Natural killer cell (primary cell): ENCODE measurements at regions not wholly inside any gene's neighbourhood (a gene's known extent, or its start where the extent isn't known, plus 50 kb on each side); places are given as distances from the start of the nearest gene placed in this dataset.

Experiments
- ATAC-seq, 3 donors: fragments of 150-1000 bp in 2 of 3; fragments of 200-7000 bp in 1 of 3; cut with Tn5 transposase; 1 replicate in 1 of 3; 2 replicates in 2 of 3; pipeline ENCODE4 v1.10.0; 2021; ENCODE audit warnings: mild to moderate bottlenecking in 2 of 3, moderate library complexity in 2 of 3
- DNase-seq, 2 donors: peaks; one replicate each; pipeline versions ENCODE4 v3.0.0 to v3.0.0-alpha.2; 2013 to 2021; ENCODE audit warnings: mixed read lengths in 1 of 2
- H3K27ac ChIP-seq: one replicate; pipeline ENCODE4 v1.5.1; 2013; ENCODE audit warnings: mild to moderate bottlenecking, low read length
- H3K27me3 ChIP-seq: one replicate; pipeline ENCODE4 v1.6.1; 2013; ENCODE audit warnings: low read length; ENCODE audit not compliant: control insufficient read depth, insufficient read depth
- H3K36me3 ChIP-seq: one replicate; pipeline ENCODE4 v1.6.1; 2013; ENCODE audit warnings: low read length; ENCODE audit not compliant: control insufficient read depth, insufficient read depth
- H3K4me1 ChIP-seq: one replicate; pipeline ENCODE4 v1.6.1; 2013; ENCODE audit warnings: low read length; ENCODE audit not compliant: control insufficient read depth, insufficient read depth
- H3K4me3 ChIP-seq: one replicate; pipeline ENCODE4 v1.5.1; 2013; ENCODE audit warnings: low read length
- H3K9me3 ChIP-seq: one replicate; pipeline ENCODE4 v1.6.1; 2013; ENCODE audit warnings: low read length; ENCODE audit not compliant: control insufficient read depth, insufficient read depth
- H3K27ac Mint-ChIP-seq, 2 donors: one replicate each; pipeline ENCODE4 v1.8.0; 2022; ENCODE audit warnings: mild to moderate bottlenecking in 2 of 2, mixed read lengths in 2 of 2, moderate library complexity in 1 of 2
- H3K27me3 Mint-ChIP-seq, 2 donors: one replicate each; pipeline ENCODE4 v1.8.0; 2022; ENCODE audit warnings: low read depth in 2 of 2, mixed read lengths in 2 of 2
- H3K36me3 Mint-ChIP-seq: one replicate; pipeline ENCODE4 v1.8.0; 2022; ENCODE audit warnings: mixed read lengths
- H3K4me1 Mint-ChIP-seq, 2 donors: one replicate each; pipeline ENCODE4 v1.8.0; 2022; ENCODE audit warnings: mixed read lengths in 2 of 2
- H3K4me3 Mint-ChIP-seq: one replicate; pipeline ENCODE4 v1.8.0; 2022; ENCODE audit warnings: mild to moderate bottlenecking, moderate library complexity, mixed read lengths
- H3K9me3 Mint-ChIP-seq, 2 donors: one replicate each; pipeline ENCODE4 v1.8.0; 2022; ENCODE audit warnings: mixed read lengths in 2 of 2
- CTCF ChIP-seq: fragments of 200-600 bp; IDR thresholded peaks from one replicate; pipeline ENCODE4 v1.8.0; 2022; ENCODE audit warnings: antibody characterized with exemption
- WGBS: methylation state at CpG from one replicate; pipeline ENCODE4 v1.1.7; 2013; ENCODE audit warnings: missing lambda C conversion rate; ENCODE audit not compliant: insufficient coverage; 5-methylcytosine and 5-hydroxymethylcytosine counted together
- intact Hi-C: fragments of 100-400 bp; cut with micrococcal nuclease; formaldehyde crosslinking; loops from one replicate; pipeline ENCODE4 v1.14.2; 2022

GRCh38 chr21:19557046-19557445 lies 1153.5 kb upstream of the TMPRSS15 start:
- H3K4me3 Mint-ChIP-seq: no peak overlapping the region
- no peak for TF ChIP-seq CTCF
- H3K36me3 Mint-ChIP-seq: no peaks in the 10 kb centered on the region
- 77% methylated on average over 4 of the region's 4 CpGs for WGBS
- no peak overlapping the region for H3K27ac ChIP-seq
- H3K9me3 Mint-ChIP-seq: peaks cover 2 to 3% of the 10 kb centered on the region in 2 donors
- H3K4me3 ChIP-seq: no peak overlapping the region
- DNase-seq (no peak), ATAC-seq (no peak)
- no peaks in the 10 kb centered on the region for H3K36me3 ChIP-seq
- no peaks in the 10 kb centered on the region for H3K27me3 ChIP-seq
- no peaks in the 10 kb centered on the region for H3K4me1 ChIP-seq
- intact Hi-C loops: no loop called here
- no peaks in the 10 kb centered on the region for H3K9me3 ChIP-seq
- no peaks in the 10 kb centered on the region for H3K27me3 Mint-ChIP-seq
- H3K27ac Mint-ChIP-seq: no peak overlapping the region
- H3K4me1 Mint-ChIP-seq: no peaks in the 10 kb centered on the region

- 68% methylated on average over 2 of the region's 4 CpGs for WGBS
- Histone ChIP-seq H3K9me3 (no peaks in the 10 kb centered on the region), H3K27me3 (no peaks in the 10 kb centered on the region), H3K4me3 (no peak overlapping the region), H3K36me3 (no peaks in the 10 kb centered on the region), H3K27ac (no peak overlapping the region), H3K4me1 (no peaks in the 10 kb centered on the region)
- Mint-ChIP-seq H3K27me3 (no peaks in the 10 kb centered on the region), H3K36me3 (no peaks in the 10 kb centered on the region), H3K9me3 (peaks cover 2 to 3% of the 10 kb centered on the region in 2 donors), H3K27ac (no peak overlapping the region), H3K4me1 (no peaks in the 10 kb centered on the region), H3K4me3 (no peak overlapping the region)
- intact Hi-C loops: no loop called here
- no peak for DNase-seq
- ATAC-seq: no peak
- TF ChIP-seq CTCF: no peak
These were observed 1153.9 kb upstream of the TMPRSS15 start for GRCh38 chr21:19557488-19557887.

- Histone ChIP-seq H3K9me3 (no peaks in the 10 kb centered on the region), H3K27me3 (no peaks in the 10 kb centered on the region), H3K36me3 (no peaks in the 10 kb centered on the region), H3K4me3 (no peak overlapping the region), H3K27ac (no peak overlapping the region), H3K4me1 (no peaks in the 10 kb centered on the region)
- intact Hi-C loops: no loop called here
- no peaks in the 10 kb centered on the region for H3K27me3 Mint-ChIP-seq
- 100% methylated on average over 2 of the region's 3 CpGs for WGBS
- H3K27ac Mint-ChIP-seq: no peak overlapping the region
- no peak for TF ChIP-seq CTCF
- no peaks in the 10 kb centered on the region for H3K36me3 Mint-ChIP-seq
- no peak for DNase-seq
- no peak for ATAC-seq
- H3K9me3 Mint-ChIP-seq: peaks cover 3% of the 10 kb centered on the region in 2 donors
- H3K4me1 Mint-ChIP-seq: no peaks in the 10 kb centered on the region
- H3K4me3 Mint-ChIP-seq: no peak overlapping the region
These were observed 1162.0 kb upstream of the TMPRSS15 start for GRCh38 chr21:19565587-19565986.

GRCh38 chr21:19566975-19567374 lies 1163.4 kb upstream of the TMPRSS15 start:
- TF ChIP-seq CTCF: no peak
- no peak for DNase-seq
- ATAC-seq: no peak
- H3K27me3 ChIP-seq: no peaks in the 10 kb centered on the region
- no peak overlapping the region for H3K4me3 ChIP-seq
- H3K27ac ChIP-seq: no peak overlapping the region
- Mint-ChIP-seq H3K4me1 (no peaks in the 10 kb centered on the region), H3K36me3 (no peaks in the 10 kb centered on the region), H3K4me3 (no peak overlapping the region), H3K9me3 (peaks cover 5 to 7% of the 10 kb centered on the region in 2 donors), H3K27ac (no peak overlapping the region), H3K27me3 (no peaks in the 10 kb centered on the region)
- H3K36me3 ChIP-seq: no peaks in the 10 kb centered on the region
- no peaks in the 10 kb centered on the region for H3K9me3 ChIP-seq
- intact Hi-C loops: no loop called here
- no peaks in the 10 kb centered on the region for H3K4me1 ChIP-seq
